NOMO-1 treated with dmso at 0.1 percent for 144 hours (cell line): ENCODE measurements at regions not wholly inside any gene's neighbourhood (a gene's known extent, or its start where the extent isn't known, plus 50 kb on each side); places are given as distances from the start of the nearest gene placed in this dataset.

Source experiments
- DNase-seq: peaks from one replicate; lab custom pipeline; 2025; ENCODE audit not compliant: unreplicated experiment; lab: John Stamatoyannopoulos, UW

GRCh38 chr2:126446106-126446695, 209.8 kb upstream of the GYPC start:
- no peak for DNase-seq

DNA sequence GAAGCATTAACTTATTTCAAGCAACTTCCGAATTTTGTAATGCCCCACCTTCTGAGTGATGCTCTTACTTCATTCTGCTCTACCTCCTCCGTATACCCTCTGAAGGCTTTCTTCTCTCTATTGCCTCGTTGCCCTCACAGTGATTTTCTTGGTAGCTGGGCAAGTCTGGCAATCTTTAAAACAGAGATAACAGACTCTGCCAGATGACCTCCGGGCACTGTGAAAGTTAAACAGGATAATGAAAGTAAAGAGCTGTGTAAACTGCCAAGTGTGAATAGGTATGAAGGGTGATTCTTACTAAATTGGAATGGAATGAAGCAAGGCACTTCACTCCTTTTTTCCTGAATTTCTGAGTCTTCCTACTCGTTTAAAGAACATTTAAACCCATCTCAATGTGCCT, 207.3 kb upstream of the GYPC start:
- DNase-seq, result no peak

- no peak for DNase-seq
Observed at GRCh38 chr2:126449677-126450076, 206.3 kb upstream of the GYPC start.

DNA sequence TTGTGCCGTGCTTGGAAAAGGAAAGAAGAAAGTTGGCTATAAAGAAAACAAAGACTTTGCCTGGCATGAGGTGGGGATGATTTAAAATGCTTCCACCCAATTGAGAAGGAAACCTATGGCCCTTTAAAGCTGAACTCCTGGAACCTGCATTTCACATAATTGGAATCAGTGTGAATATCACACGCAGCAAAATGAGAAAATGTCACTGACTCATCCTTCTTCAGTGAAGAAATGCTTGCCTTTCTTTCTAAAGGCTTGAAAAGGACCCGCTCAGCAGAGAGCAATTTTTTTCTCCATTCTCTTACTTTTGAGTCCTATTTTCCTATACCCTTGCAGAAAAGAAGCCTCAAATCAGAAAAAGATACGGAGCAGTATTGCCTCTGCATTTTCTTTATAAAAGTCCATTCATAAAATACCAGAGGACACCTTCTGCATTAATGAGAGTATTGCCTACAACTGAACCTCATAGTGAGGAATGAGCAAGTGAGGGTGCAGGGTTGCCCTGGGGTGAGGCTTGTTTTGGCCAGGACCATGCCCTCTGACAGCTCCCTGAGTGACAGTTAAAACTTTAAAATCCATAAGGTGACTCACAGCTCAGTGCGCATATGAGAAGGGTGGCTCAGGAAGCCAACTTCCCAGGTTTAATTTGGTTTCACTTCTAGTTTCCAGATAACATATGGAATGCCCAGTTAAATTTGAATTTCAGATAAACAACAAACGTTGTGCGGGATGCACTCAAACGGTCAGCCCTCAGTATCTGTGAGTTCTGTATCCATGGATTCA, 191.9 kb upstream of the GYPC start:
- no peak for DNase-seq

DNA sequence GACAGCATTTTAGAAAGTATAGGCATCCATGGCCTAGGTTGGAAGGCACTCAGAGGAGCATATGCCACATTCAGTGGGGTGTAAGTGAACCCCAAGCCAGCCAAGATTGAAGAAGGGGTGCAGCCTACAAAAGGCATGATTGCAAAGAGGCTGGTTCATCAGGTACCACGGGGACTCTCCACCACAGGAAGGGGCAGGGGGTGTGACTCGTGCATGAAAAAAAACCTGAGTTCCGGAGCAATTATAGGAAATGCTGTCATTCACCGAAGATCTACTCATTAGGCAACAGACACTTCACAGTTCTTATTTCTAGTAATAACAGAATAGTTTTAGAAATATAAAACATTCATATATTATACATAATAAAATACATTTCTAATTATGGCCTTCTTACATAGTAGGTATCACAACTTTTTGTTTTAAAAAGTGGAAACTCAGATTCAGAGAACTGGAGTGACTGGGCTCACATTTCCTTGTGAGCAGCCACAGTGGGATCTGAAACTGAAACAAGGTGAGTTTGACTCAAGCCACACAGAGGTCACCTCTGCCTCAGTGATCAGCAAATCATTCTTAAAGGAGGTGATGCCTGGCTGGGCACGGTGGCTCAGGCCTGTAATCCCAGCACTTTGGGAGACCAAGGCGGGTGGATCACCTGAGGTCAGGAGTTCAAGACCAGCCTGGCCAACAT, 188.4 kb upstream of the GYPC start:
- DNase-seq, result no peak

- no peak for DNase-seq
Observed at GRCh38 chr2:126475031-126475430, 180.9 kb upstream of the GYPC start.

DNA sequence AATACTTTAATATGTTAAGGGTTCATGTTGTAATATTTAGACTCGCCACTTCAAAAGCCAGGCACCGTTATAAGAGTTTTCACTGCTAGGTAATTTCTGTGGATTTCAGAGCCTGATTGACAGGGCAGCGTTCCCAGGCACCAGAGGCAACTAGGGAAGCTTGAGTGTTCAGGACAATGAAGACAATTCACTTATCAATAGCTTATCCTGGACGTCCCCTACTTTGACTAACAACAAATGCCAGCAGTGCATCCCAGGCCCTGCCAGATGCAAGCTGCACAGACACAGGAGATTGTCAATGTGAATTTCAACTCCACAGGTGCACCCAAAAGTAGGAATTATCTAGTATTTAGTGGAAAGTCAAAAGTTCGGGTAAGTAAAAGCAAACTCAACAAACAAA, 179.3 kb upstream of the GYPC start:
- DNase-seq, result no peak

GRCh38 chr2:126480033-126480432, 175.9 kb upstream of the GYPC start:
- DNase-seq, result no peak

- DNase-seq, result no peak
Observed at GRCh38 chr2:126482582-126483464, 173.1 kb upstream of the GYPC start.

DNA sequence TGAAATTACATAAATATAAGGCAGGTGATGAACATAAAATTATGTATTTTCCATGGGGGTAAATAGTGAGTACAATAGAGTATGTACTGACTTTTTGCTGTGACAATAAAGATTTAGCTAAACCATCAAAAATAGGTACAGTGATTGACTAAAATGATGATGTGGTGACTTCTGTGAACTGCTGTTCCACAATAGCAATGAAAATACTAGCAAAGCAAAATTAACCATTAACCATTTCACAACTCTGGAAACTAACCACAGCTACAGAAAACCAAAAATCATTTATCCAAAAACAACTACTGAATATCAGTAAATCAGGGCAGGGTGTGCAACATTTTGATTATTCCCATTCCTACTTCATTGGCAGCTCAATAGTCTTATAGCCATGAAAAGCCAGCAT, 161.4 kb upstream of the GYPC start:
- DNase-seq, result no peak

DNA sequence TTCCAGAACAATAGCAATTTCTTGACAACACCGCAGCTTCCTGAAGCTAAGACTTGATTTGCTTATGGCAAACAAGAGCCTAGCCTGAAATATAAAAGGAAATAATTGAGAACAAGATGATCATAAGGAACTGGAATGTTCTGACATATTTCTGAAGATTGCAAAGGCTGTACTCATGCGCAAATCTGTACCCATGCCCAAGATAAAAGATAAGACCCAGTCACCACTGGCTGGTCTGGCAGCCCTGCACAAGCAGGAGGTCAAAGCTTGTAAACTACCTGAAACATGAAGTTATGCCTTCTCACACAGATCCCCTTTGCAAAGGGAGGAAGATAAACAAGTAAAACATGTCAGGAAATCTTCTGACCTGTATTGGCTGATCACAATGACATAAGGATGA, 160.8 kb upstream of the GYPC start:
- no peak for DNase-seq

DNA sequence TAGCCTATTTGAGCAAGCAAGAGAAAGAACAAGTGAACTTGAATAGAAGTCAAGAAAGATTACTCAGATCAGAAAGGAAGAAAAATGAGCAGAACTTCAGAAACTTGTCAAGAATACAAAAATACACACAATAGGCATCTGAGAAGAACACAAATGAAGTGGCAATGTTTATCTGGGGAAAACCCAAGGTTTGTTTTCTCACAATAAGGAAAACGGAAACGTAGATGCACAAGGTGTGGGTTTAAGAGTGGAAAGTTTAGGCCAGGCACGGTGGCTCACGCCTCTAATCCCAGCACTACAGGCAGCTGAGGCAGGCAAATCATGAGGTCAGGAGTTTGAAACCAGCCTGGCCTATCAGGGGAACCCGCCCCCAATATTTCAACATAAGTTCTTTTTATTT, 159.5 kb upstream of the GYPC start:
- no peak for DNase-seq

DNA sequence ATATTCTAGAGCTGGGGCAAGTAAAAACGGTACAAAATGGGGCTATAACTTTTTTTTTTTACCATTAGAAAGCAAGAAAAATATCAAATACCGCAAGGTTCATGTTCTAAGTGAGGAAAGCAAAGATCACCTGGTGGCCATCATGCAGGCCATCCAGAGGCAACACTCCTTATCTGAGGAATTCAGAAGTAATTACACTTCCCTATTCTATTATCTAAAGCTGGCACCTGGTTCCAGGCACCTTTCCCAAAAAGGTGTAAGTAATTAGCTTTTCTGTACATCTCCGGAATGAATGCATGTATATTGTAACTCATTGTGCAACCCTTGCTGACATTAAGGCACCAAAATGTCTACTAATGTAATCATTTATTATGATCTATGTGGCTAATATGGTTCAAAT, 152.5 kb upstream of the GYPC start:
- DNase-seq, result no peak

- no peak for DNase-seq
Observed at GRCh38 chr2:126504949-126505348, 151.0 kb upstream of the GYPC start.

GRCh38 chr2:126506786-126507185, 149.2 kb upstream of the GYPC start:
- DNase-seq, result no peak

DNA sequence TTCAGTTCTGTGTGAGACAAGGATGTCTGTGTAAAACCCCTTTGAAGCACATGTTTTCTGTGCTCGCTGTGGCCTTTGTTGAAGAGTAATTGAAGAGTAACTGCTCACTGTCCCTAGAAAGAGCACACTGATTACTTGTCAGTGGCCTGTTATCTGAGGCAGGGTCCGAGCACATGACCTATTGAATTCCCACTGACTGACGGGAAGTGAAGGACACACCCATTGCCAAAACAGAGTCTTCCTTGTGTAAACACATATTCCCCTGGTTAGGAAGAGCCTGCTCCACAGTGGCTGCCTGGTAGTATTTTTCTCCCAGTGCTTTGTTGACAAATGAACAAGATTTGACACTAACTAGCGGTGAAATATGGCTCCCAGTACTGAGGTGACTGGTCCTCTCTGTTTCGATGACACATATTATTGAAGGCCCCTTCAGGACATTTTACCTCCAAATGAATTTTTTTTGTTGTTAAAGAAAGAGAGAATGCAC, 148.5 kb upstream of the GYPC start:
- no peak for DNase-seq

DNA sequence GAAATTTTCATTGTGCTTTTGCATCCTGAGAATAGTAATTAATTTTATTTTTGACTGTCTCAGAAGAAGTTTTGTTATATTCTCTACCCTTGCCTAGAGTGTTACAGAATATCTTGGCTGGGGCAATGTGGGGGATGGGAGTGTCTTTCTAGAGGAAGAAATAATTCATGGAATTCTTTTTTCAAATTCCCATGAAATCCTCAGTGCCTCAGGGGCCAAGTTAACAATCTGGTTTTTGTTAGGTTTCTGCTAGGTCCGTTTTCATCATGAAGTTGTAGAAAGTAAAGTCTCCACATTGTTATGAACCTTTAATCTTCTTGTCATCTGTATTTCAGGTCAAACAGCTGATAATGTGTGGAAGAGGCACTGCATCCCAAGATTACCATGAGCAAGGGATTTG, 145.6 kb upstream of the GYPC start:
- DNase-seq, result no peak

- no peak for DNase-seq
Observed at GRCh38 chr2:126510960-126511359, 145.0 kb upstream of the GYPC start.

GRCh38 chr2:126512026-126512425, 143.9 kb upstream of the GYPC start:
- no peak for DNase-seq

- DNase-seq, result no peak
Observed at GRCh38 chr2:126513033-126513432, 142.9 kb upstream of the GYPC start.

DNA sequence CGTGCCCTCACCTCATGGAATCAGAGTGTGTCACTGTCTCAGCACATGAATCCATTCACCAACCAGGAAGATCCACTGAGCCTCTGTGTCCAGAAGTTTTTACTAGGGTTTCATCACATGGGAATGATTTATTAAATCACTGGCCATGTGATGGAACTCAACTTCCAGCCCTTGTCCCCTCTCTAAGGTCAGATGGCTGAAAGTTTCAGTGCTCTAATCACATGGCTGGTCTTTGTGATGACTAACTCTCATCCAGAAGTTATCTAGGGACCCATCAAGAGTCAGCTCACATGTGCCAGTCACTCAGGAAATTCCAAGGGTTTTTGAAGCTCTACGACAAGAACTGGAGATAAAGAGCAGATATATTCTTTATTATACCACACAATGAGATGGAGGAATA, 140.5 kb upstream of the GYPC start:
- no peak for DNase-seq
